GM18502 (cell line): ENCODE measurements at regions not wholly inside any gene's neighbourhood (a gene's known extent, or its start where the extent isn't known, plus 50 kb on each side); places are given as distances from the start of the nearest gene placed in this dataset.
"Not testable (repeated sequence)": the region's sequence is repeated elsewhere in the genome, so short reads cannot be mapped to it uniquely, and the experiment has no call there.

Source experiments
- ATAC-seq: cut with Tn5 transposase; IDR thresholded peaks from one replicate; pipeline ENCODE4 v1.9.1; 2021; ENCODE audit warnings: mild to moderate bottlenecking; ENCODE audit not compliant: unreplicated experiment, poor library complexity

GRCh38 chr3:101913168-101913567 is 63.9 kb downstream of the NFKBIZ start:
- no peak for ATAC-seq

GRCh38 chr3:101917761-101918160 is 68.4 kb downstream of the NFKBIZ start:
- ATAC-seq, result not testable (repeated sequence)

- not testable (repeated sequence) for ATAC-seq
Measured at GRCh38 chr3:101922151-101922725, 72.9 kb downstream of the NFKBIZ start.

- not testable (repeated sequence) for ATAC-seq
Measured at GRCh38 chr3:101924621-101925020, 75.3 kb downstream of the NFKBIZ start.

GRCh38 chr3:101925124-101925523 is 75.8 kb downstream of the NFKBIZ start:
- ATAC-seq, result not testable (repeated sequence)

- no peak for ATAC-seq
Measured at GRCh38 chr3:101925564-101925963, 76.2 kb downstream of the NFKBIZ start.

- no peak for ATAC-seq
Measured at GRCh38 chr3:101926594-101927105, 77.3 kb downstream of the NFKBIZ start.

GRCh38 chr3:101928890-101929289 is 79.6 kb downstream of the NFKBIZ start:
- ATAC-seq, result no peak

GRCh38 chr3:101931081-101931480 is 81.8 kb downstream of the NFKBIZ start:
- ATAC-seq, result no peak

- ATAC-seq, result no peak
Measured at GRCh38 chr3:101932326-101933068, 83.2 kb downstream of the NFKBIZ start.

GRCh38 chr3:101936419-101937356 is 87.4 kb downstream of the NFKBIZ start:
- peak; percentile 92 for ATAC-seq

GRCh38 chr3:101938262-101938847 is 89.0 kb downstream of the NFKBIZ start:
- peak; percentile 46 for ATAC-seq

GRCh38 chr3:101939361-101940049 is 90.2 kb downstream of the NFKBIZ start:
- no peak for ATAC-seq

GRCh38 chr3:101940521-101941317 is 91.4 kb downstream of the NFKBIZ start:
- ATAC-seq, result no peak

- no peak for ATAC-seq
Measured at GRCh38 chr3:101941318-101942040, 92.2 kb downstream of the NFKBIZ start.

- ATAC-seq, result no peak
Measured at GRCh38 chr3:101942356-101942755, 93.0 kb downstream of the NFKBIZ start.

GRCh38 chr3:101943029-101943428 is 93.7 kb downstream of the NFKBIZ start:
- ATAC-seq, result peak; percentile 54

GRCh38 chr3:101944308-101944707 is 95.0 kb downstream of the NFKBIZ start:
- no peak for ATAC-seq
